Left lung (tissue), 4 donors: ENCODE measurements at regions not wholly inside any gene's neighbourhood (a gene's known extent, or its start where the extent isn't known, plus 50 kb on each side); places are given as distances from the start of the nearest gene placed in this dataset.

ENCODE experiments used
- ATAC-seq: fragments of 200-7000 bp; cut with Tn5 transposase; one replicate; pipeline ENCODE4 v1.9.1; 2020; ENCODE audit warnings: moderate library complexity
- DNase-seq, 4 donors: peaks; one replicate each; pipeline ENCODE4 v3.0.0-alpha.2; 2013 to 2020
- H3K27ac ChIP-seq, 2 donors: fragments of 200-600 bp; sonication (generic) in 1 of 2; one replicate each; pipeline versions ENCODE4 v1.5.0 to v1.8.0; 2020 to 2021
- H3K27me3 ChIP-seq, 2 donors: fragments of 200-600 bp; sonication (generic) in 1 of 2; one replicate each; pipeline versions ENCODE4 v1.5.0 to v1.8.0; 2020 to 2021
- H3K36me3 ChIP-seq, 2 donors: fragments of 200-600 bp; sonication (generic) in 1 of 2; one replicate each; pipeline versions ENCODE4 v1.5.0 to v1.8.0; 2020 to 2021
- H3K4me1 ChIP-seq, 2 donors: fragments of 200-600 bp; one replicate each; pipeline ENCODE4 v1.8.0; 2021
- H3K4me3 ChIP-seq, 2 donors: fragments of 200-600 bp; sonication (generic) in 1 of 2; one replicate each; pipeline versions ENCODE4 v1.5.0 to v1.8.0; 2020 to 2021; ENCODE audit warnings: mild to moderate bottlenecking in 1 of 2
- H3K9me3 ChIP-seq, 2 donors: fragments of 200-600 bp; sonication (generic) in 1 of 2; one replicate each; pipeline versions ENCODE4 v1.5.0 to v1.8.0; 2020 to 2021
- intact Hi-C, 2 donors: fragments of 100-400 bp; cut with DNase I; formaldehyde crosslinking; loops; one replicate each; pipeline versions ENCODE4 v1.11.2 to v1.14.2; 2022
- TF ChIP-seq, protein P1 (sequence below), 2 donors: fragments of 200-600 bp; sonication (generic) in 1 of 2; IDR thresholded peaks; one replicate each; pipeline versions ENCODE4 v1.5.0 to v1.8.0; 2021; ENCODE audit warnings: antibody characterized with exemption in 2 of 2
- donor health status: DM: no; HTN: yes; CAD: no.
- donor health status: DM: no; HTN: no; CAD: no.

DNA sequence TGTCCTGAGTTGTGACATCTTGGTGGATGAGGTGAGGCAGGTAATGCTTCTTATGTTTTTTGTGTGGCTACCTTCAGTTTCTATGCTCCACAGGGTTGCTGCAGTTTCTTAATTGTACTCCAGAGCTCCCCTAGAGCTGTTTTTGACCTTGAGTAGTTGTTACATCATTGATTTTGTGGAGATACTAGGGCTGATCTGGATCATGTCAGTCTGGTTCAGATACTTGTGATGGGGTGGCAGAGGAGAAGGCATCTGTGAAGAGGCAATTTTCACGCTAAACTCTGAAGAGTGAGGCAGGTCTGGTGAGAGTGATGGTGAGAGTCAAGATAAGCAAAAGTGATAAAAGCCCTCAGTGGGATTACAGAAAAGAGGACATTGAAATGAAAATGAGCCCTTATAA lies 1180.2 kb downstream of the RAPGEF2 start:
- H3K4me3 ChIP-seq: no peak overlapping the region
- H3K36me3 ChIP-seq: no peaks in the 10 kb centered on the region
- H3K27me3 ChIP-seq: no peaks in the 10 kb centered on the region
- no peak overlapping the region for H3K27ac ChIP-seq
- H3K9me3 ChIP-seq: peaks cover 0 to 27% of the 10 kb centered on the region in 2 donors
- ATAC-seq: no peak
- TF ChIP-seq, protein P1, sequence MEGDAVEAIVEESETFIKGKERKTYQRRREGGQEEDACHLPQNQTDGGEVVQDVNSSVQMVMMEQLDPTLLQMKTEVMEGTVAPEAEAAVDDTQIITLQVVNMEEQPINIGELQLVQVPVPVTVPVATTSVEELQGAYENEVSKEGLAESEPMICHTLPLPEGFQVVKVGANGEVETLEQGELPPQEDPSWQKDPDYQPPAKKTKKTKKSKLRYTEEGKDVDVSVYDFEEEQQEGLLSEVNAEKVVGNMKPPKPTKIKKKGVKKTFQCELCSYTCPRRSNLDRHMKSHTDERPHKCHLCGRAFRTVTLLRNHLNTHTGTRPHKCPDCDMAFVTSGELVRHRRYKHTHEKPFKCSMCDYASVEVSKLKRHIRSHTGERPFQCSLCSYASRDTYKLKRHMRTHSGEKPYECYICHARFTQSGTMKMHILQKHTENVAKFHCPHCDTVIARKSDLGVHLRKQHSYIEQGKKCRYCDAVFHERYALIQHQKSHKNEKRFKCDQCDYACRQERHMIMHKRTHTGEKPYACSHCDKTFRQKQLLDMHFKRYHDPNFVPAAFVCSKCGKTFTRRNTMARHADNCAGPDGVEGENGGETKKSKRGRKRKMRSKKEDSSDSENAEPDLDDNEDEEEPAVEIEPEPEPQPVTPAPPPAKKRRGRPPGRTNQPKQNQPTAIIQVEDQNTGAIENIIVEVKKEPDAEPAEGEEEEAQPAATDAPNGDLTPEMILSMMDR (IDR thresholded peaks at IDR 0.05): no peak
- H3K4me1 ChIP-seq: no peaks in the 10 kb centered on the region
- intact Hi-C loops: no loop called here
- DNase-seq: no peak

DNA sequence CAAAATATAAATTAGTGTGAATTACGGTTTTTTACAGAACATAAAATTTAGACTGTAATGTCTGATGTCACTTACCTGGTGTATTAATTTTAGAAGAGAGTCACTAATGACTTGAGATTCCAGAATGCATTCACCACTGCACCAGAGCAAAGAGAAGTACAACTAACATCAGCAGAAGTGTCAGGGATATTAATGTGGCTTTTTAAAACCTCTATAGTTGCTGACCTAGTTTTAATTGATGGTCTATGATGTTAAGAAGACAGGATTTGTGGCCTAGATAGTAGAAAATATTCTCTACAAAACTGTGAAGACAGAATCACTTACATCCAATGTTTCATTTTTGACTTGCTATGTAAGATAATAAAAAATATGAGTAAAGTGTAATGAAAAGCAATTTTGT lies 1181.6 kb downstream of the RAPGEF2 start:
- H3K4me1 ChIP-seq: no peaks in the 10 kb centered on the region
- DNase-seq (no peak), ATAC-seq (no peak)
- H3K27me3 ChIP-seq: no peaks in the 10 kb centered on the region
- TF ChIP-seq, protein P1 (IDR thresholded peaks at IDR 0.05): no peak
- intact Hi-C loops: no loop called here
- H3K36me3 ChIP-seq: no peaks in the 10 kb centered on the region
- H3K4me3 ChIP-seq: no peak overlapping the region
- H3K9me3 ChIP-seq: peaks cover 0 to 21% of the 10 kb centered on the region in 2 donors
- H3K27ac ChIP-seq: no peak overlapping the region

DNA sequence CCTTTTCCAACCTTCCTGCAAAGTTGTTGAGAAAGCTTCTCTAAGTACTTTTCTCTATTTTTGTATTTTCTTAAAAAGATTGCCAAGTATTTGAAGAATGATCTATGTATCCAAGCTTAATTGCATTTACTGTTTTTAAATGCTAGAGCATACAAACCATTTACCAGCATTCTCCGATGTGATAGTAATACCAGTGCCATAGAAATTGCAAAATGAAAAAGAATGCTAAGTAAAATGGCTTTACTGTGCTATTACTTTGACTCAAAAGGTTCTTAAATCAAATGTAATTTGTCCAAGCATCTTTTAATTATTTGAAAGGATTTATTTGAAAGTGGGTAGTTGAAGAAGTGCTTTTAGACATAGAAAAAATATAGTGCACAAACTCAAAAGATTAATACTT lies 1183.2 kb downstream of the RAPGEF2 start:
- Histone ChIP-seq H3K27ac (no peak overlapping the region), H3K9me3 (peaks cover 0 to 12% of the 10 kb centered on the region in 2 donors), H3K36me3 (no peaks in the 10 kb centered on the region), H3K4me3 (no peak overlapping the region), H3K4me1 (no peaks in the 10 kb centered on the region), H3K27me3 (no peaks in the 10 kb centered on the region)
- no peak for DNase-seq
- intact Hi-C loops: no loop called here
- TF ChIP-seq, protein P1 (IDR thresholded peaks at IDR 0.05): no peak
- ATAC-seq: no peak

DNA sequence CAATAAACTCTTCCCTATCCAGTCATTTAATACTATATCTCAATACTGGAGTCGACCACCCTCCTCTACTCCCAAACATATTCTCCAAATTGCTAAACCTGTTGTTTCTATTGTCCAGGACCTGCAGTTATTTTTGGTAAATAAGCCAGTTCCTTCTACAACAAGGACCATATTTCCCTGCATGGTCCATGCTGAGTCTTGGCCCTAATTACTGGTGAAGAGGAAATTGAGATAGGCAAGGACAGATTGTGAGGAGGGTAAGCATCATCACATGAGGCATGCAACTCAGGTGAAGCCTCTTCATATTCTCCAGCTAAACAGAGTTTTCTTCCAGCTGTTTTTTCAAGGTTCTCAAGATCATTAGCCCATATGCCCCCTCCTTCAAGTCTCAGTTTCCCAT lies 1193.6 kb downstream of the RAPGEF2 start:
- TF ChIP-seq, protein P1 (IDR thresholded peaks at IDR 0.05): no peak
- no peaks in the 10 kb centered on the region for H3K9me3 ChIP-seq
- ATAC-seq (no peak), DNase-seq (no peak)
- no peaks in the 10 kb centered on the region for H3K27me3 ChIP-seq
- no peak overlapping the region for H3K4me3 ChIP-seq
- no peaks in the 10 kb centered on the region for H3K4me1 ChIP-seq
- no peaks in the 10 kb centered on the region for H3K36me3 ChIP-seq
- intact Hi-C loops: no loop called here
- H3K27ac ChIP-seq: no peak overlapping the region

DNA sequence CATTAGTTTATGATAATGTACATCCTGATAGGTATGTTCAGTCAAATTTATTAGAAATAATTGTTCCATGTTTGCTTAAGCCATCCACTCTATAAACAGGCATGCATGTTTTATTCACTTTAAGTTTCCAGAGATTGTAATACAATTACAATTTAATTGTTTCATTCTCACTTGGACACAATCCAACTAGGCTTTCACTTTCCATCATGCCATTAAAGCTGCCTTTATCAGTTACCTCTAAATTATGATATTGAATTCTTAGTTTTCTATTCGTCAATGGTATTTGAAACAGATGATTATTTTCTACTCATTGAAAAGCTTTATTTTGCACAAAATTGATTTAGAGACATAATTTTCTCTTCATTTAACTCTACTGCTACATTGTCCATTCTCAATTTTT lies 1196.3 kb downstream of the RAPGEF2 start:
- no peaks in the 10 kb centered on the region for H3K9me3 ChIP-seq
- TF ChIP-seq, protein P1 (IDR thresholded peaks at IDR 0.05): no peak
- no peaks in the 10 kb centered on the region for H3K36me3 ChIP-seq
- ATAC-seq (no peak), DNase-seq (no peak)
- H3K4me1 ChIP-seq: no peaks in the 10 kb centered on the region
- H3K27ac ChIP-seq: no peak overlapping the region
- no peaks in the 10 kb centered on the region for H3K27me3 ChIP-seq
- intact Hi-C loops: no loop called here
- no peak overlapping the region for H3K4me3 ChIP-seq
